Ovary (tissue), 7 donors: ENCODE measurements at regions not wholly inside any gene's neighbourhood (a gene's known extent, or its start where the extent isn't known, plus 50 kb on each side); places are given as distances from the start of the nearest gene placed in this dataset.

Experiments
- DNase-seq, 5 donors: peaks; one replicate each; pipeline ENCODE4 v3.0.0-alpha.2; 2019 to 2020
- H3K27ac ChIP-seq, 2 donors: fragments of 200-600 bp; one replicate each; pipeline versions ENCODE4 v1.5.1 to v1.8.0; 2019 to 2022
- H3K27me3 ChIP-seq: fragments of 200-600 bp; one replicate; pipeline ENCODE4 v1.8.0; 2022
- H3K36me3 ChIP-seq: fragments of 200-600 bp; sonication (generic); one replicate; pipeline ENCODE4 v1.5.1; 2019
- H3K4me1 ChIP-seq: one replicate; pipeline ENCODE4 v1.8.1; 2013; ENCODE audit warnings: mild to moderate bottlenecking, moderate library complexity; ENCODE audit not compliant: insufficient read depth
- H3K4me3 ChIP-seq: fragments of 200-600 bp; sonication (generic); one replicate; pipeline ENCODE4 v1.5.1; 2017
- H3K9me3 ChIP-seq, 2 donors: fragments of 200-600 bp in 1 of 2; sonication (generic) in 1 of 2; one replicate each; pipeline versions ENCODE4 v1.5.1 to v1.8.1; 2013 to 2019; ENCODE audit warnings: mild to moderate bottlenecking in 1 of 2, moderate library complexity in 1 of 2
- EP300 ChIP-seq: sonication (generic); formaldehyde crosslinking; IDR thresholded peaks from one replicate; pipeline ENCODE4 v1.6.1; 2017; ENCODE audit warnings: antibody characterized with exemption
- POLR2A ChIP-seq: fragments of 450-650 bp; IDR thresholded peaks from one replicate; pipeline ENCODE4 v1.6.1; 2017; ENCODE audit warnings: antibody characterized with exemption, mild to moderate bottlenecking, moderate library complexity
- WGBS, 3 donors: extraction: QIAGEN DNeasy Blood & Tissue Kit in 1 of 3; methylation state at CpG; one replicate each; pipeline versions ENCODE4 v1.1.5 to v1.1.7; 2013 to 2017; 5-methylcytosine and 5-hydroxymethylcytosine counted together
- intact Hi-C, 4 donors: fragments of 100-400 bp; cut with DNase I; formaldehyde crosslinking; loops; one replicate each; pipeline versions ENCODE4 v1.11.0 to v1.15.1; 2022 to 2023
- TF ChIP-seq, protein P1 (sequence below), 3 donors: fragments of 450-650 bp in 2 of 3; fragments of 200-600 bp in 1 of 3; IDR thresholded peaks; one replicate each; pipeline versions ENCODE4 v1.5.1 to v1.8.0; 2016 to 2022; ENCODE audit warnings: antibody characterized with exemption in 3 of 3, mild to moderate bottlenecking in 1 of 3
- donor health status: DM: no; HTN: no; CAD: no; lungs with moderate emphysema.
- donor health status: DM: no; HTN: no; CAD: no.
- donor health status: Bipolar disorder and iron deficiency.
- donor health status: DM: no; HTN: no; CAD: no.
- donor health status: DM: yes; HTN: yes; CAD: no.

DNA sequence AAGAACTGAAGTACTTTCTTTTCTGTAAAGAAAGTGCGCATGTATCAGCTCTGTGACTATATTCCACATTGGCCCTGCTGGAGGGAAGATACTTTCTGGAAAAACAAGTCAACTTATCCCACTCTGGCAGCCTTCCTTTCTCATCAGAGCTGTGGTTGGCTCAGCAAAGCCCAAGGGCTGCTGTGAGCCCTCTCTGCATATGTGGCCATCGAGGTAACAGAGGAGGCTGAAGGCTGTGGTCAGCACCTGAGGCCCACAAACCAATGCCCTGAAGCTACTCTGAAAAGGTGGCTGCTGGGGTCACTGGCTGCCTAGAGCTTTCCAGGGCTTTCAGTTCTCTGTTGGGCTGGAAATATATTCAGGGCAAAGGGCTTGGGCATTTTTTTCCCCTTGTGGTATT is 70.8 kb upstream of the IGF1 start:
- H3K36me3 ChIP-seq, result no peaks in the 10 kb centered on the region
- no peak for DNase-seq
- H3K27ac ChIP-seq, result no peak overlapping the region
- H3K4me1 ChIP-seq, result peaks cover 7% of the 10 kb centered on the region
- WGBS, 3 donors, result 82 to 96% (median 95%) methylated on average over 2 of the region's 2 CpGs
- intact Hi-C loops, result no loop called here
- TF ChIP-seq, protein P1, sequence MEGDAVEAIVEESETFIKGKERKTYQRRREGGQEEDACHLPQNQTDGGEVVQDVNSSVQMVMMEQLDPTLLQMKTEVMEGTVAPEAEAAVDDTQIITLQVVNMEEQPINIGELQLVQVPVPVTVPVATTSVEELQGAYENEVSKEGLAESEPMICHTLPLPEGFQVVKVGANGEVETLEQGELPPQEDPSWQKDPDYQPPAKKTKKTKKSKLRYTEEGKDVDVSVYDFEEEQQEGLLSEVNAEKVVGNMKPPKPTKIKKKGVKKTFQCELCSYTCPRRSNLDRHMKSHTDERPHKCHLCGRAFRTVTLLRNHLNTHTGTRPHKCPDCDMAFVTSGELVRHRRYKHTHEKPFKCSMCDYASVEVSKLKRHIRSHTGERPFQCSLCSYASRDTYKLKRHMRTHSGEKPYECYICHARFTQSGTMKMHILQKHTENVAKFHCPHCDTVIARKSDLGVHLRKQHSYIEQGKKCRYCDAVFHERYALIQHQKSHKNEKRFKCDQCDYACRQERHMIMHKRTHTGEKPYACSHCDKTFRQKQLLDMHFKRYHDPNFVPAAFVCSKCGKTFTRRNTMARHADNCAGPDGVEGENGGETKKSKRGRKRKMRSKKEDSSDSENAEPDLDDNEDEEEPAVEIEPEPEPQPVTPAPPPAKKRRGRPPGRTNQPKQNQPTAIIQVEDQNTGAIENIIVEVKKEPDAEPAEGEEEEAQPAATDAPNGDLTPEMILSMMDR (IDR thresholded peaks at IDR 0.05), result no peak
- no peak for TF ChIP-seq POLR2A
- TF ChIP-seq EP300, result no peak
- H3K27me3 ChIP-seq, result no peaks in the 10 kb centered on the region
- no peak overlapping the region for H3K4me3 ChIP-seq
- no peaks in the 10 kb centered on the region for H3K9me3 ChIP-seq

DNA sequence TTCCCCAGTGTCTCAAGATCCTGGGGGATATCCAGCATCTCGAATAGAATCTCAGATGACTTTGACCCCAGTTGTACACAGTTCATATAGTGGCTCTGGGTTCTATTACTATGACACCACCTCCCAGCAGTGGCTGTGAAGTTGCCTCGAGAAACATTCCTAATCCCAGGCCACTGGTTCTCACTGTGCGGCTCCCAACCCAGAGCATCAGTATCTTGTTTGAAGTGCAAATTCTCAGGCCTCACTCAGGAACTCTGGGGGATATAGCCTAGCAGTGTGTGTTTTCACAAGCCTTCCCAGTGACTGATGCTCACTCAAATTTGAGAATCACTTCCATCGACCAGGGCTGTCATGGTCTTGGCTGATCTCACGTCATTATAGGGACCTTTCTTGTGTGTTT is 69.3 kb upstream of the IGF1 start:
- H3K27ac ChIP-seq, result no peak overlapping the region
- 71 to 80% (median 76%) methylated on average over 5 of the region's 5 CpGs for WGBS, 3 donors
- H3K4me3 ChIP-seq, result no peak overlapping the region
- DNase-seq, result no peak
- no peaks in the 10 kb centered on the region for H3K9me3 ChIP-seq
- H3K4me1 ChIP-seq, result peaks cover 8% of the 10 kb centered on the region
- TF ChIP-seq POLR2A, result no peak
- no peak for TF ChIP-seq EP300
- TF ChIP-seq, protein P1 (IDR thresholded peaks at IDR 0.05), result no peak
- intact Hi-C loops, result no loop called here
- no peaks in the 10 kb centered on the region for H3K27me3 ChIP-seq
- H3K36me3 ChIP-seq, result no peaks in the 10 kb centered on the region

DNA sequence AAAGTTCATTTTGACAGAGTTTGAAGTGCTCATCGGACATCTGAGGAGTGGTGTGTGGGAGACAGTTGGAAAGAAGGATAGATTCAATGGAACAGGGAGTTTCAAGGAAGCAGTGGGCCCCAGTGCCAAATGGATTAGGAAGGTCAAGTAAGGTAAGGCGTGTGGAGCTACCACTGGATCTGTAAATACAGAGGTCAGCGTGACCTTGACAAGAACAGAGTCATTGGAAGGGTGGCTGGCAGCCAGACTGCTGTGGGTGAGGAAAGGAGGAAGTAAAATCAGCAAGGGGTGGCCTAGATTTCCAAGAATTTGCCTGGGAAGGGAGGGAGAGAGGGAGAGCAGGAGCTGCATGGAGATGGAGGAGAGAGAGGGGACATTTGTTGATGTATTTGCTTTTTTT is 68.2 kb upstream of the IGF1 start:
- Histone ChIP-seq H3K9me3 (no peaks in the 10 kb centered on the region), H3K27me3 (no peaks in the 10 kb centered on the region), H3K36me3 (no peaks in the 10 kb centered on the region), H3K27ac (no peak overlapping the region), H3K4me3 (no peak overlapping the region), H3K4me1 (peaks cover 11% of the 10 kb centered on the region)
- WGBS, 3 donors, result 1 to 8% (median 2%) methylated on average over 3 of the region's 3 CpGs
- TF ChIP-seq EP300, result no peak
- DNase-seq, result peak; percentile 68 to 91 (median 86)
- intact Hi-C loops, result no loop called here

DNA sequence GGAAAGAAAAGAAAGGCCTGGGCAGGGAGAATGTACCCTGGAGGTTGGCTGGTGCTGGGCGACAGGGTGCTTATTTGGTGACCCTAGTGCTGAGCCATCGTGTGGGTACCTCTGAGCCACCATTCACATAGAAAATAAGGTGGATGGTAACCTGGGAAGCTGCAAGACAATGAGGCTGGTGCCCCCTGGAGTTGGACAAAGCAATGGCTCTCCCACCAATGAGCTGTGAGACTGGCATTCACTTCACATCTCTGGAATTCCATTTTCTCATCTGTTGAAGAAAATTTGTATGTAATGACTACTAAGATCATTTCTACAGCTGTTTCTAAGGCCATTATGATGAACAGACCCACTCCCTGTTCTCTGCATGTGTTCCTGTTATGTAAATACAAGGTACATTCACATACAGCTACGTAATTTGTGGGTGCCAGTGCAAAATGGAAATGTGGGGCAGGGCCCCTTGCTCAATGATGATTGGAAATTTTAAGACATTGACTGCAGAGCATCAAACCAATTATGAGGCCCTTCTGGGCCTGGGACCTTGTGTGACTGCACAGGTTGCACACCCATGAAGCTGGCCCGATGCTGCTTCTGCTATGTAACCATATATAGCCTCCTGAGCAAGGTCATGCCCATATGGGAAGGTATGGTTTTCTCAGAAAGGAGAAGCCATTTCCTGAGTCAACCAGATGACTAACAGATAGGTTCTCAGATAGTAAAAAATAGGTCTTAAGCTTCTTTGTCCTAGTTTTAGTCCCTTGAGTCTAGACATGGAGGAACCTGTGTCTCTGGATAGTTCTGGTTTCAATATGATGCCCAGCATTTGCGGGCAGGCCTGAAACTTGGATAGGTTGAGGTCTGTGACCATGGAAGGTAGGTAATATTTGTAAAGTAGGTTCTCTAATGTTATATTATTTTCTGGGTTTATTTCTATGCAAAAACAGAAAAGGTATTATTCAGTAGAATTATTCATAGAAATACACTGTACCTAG is 63.4 kb upstream of the IGF1 start:
- intact Hi-C loops, result no loop called here
- H3K4me3 ChIP-seq, result no peak overlapping the region
- DNase-seq, result no peak
- WGBS, 3 donors, result 69 to 77% (median 75%) methylated on average over 5 of the region's 5 CpGs
- H3K4me1 ChIP-seq, result peaks cover 19% of the 10 kb centered on the region
- TF ChIP-seq EP300 (no peak), POLR2A (no peak)
- TF ChIP-seq, protein P1 (IDR thresholded peaks at IDR 0.05), result no peak
- H3K27ac ChIP-seq, result peak overlapping the region; percentile 19 to 25
- no peaks in the 10 kb centered on the region for H3K36me3 ChIP-seq
- H3K27me3 ChIP-seq, result no peaks in the 10 kb centered on the region
- H3K9me3 ChIP-seq, result no peaks in the 10 kb centered on the region
